NOMO-1 (cell line): ENCODE measurements at regions not wholly inside any gene's neighbourhood (a gene's known extent, or its start where the extent isn't known, plus 50 kb on each side); places are given as distances from the start of the nearest gene placed in this dataset.

ENCODE experiments used
- DNase-seq, 2 experiments: peaks; one replicate each; lab custom pipeline; 2025; ENCODE audit not compliant: unreplicated experiment in 2 of 2; lab: John Stamatoyannopoulos, UW

- peak in 1 of 2 experiments; percentile 3 for DNase-seq
Observed at GRCh38 chr7:33700001-33700899, 205.1 kb upstream of the BMPER start.

GRCh38 chr7:33701189-33701740 is 204.1 kb upstream of the BMPER start:
- DNase-seq = no peak

- DNase-seq = no peak
Observed at GRCh38 chr7:33701927-33702326, 203.4 kb upstream of the BMPER start.

GRCh38 chr7:33702514-33703054 is 202.8 kb upstream of the BMPER start:
- DNase-seq = no peak

GRCh38 chr7:33705333-33705833 is 200.0 kb upstream of the BMPER start:
- DNase-seq = no peak

- no peak for DNase-seq
Observed at GRCh38 chr7:33706186-33706585, 199.2 kb upstream of the BMPER start.

GRCh38 chr7:33706771-33707200 is 198.6 kb upstream of the BMPER start:
- no peak for DNase-seq

GRCh38 chr7:33707427-33707826 is 197.9 kb upstream of the BMPER start:
- DNase-seq = no peak

- no peak for DNase-seq
Observed at GRCh38 chr7:33710608-33711007, 194.7 kb upstream of the BMPER start.

GRCh38 chr7:33711231-33712019 is 193.9 kb upstream of the BMPER start:
- DNase-seq = no peak

- no peak for DNase-seq
Observed at GRCh38 chr7:33712020-33712414, 193.3 kb upstream of the BMPER start.

- no peak for DNase-seq
Observed at GRCh38 chr7:33714208-33714607, 191.1 kb upstream of the BMPER start.

GRCh38 chr7:33716581-33717477 is 188.5 kb upstream of the BMPER start:
- no peak for DNase-seq

GRCh38 chr7:33719059-33719581 is 186.2 kb upstream of the BMPER start:
- no peak for DNase-seq

- DNase-seq = no peak
Observed at GRCh38 chr7:33720139-33720538, 185.2 kb upstream of the BMPER start.

GRCh38 chr7:33720870-33721269 is 184.5 kb upstream of the BMPER start:
- no peak for DNase-seq

- DNase-seq = no peak
Observed at GRCh38 chr7:33721895-33722294, 183.4 kb upstream of the BMPER start.

- DNase-seq = no peak
Observed at GRCh38 chr7:33722383-33723101, 182.8 kb upstream of the BMPER start.

GRCh38 chr7:33724201-33724600 is 181.1 kb upstream of the BMPER start:
- DNase-seq = no peak
